ENCODE measurements at regions not wholly inside any gene's neighbourhood (a gene's known extent, or its start where the extent isn't known, plus 50 kb on each side); places are given as distances from the start of the nearest gene placed in this dataset.

- TF ChIP-seq CTCF (IDR thresholded peaks at IDR 0.05) (no peak), POLR2A (IDR thresholded peaks at IDR 0.05) (no peak)
Observed at GRCh38 chr10:106224676-106225075, 939.8 kb downstream of the SORCS1 start.

All from adrenal gland (tissue), 5 donors.